Liver (tissue), 8 donors: ENCODE measurements at regions not wholly inside any gene's neighbourhood (a gene's known extent, or its start where the extent isn't known, plus 50 kb on each side); places are given as distances from the start of the nearest gene placed in this dataset.
A peak's percentile ranks its signal among the peaks of the same experiment; 100 is the strongest.

Experiments
- DNase-seq: peaks from one replicate; pipeline ENCODE4 v3.0.0-alpha.2; 2017; ENCODE audit warnings: low spot score
- H3K27ac ChIP-seq, 2 donors: one replicate each; pipeline ENCODE4 v1.7.0; 2013; ENCODE audit warnings: inconsistent platforms in 2 of 2, low read length in 2 of 2, control low read depth in 1 of 2, low read depth in 1 of 2, mild to moderate bottlenecking in 1 of 2
- H3K27me3 ChIP-seq, 4 donors: one replicate each; pipeline versions ENCODE4 v1.6.1 to v1.7.0; 2013; ENCODE audit warnings: low read length in 3 of 4, inconsistent platforms in 1 of 4, mild to moderate bottlenecking in 1 of 4, moderate library complexity in 1 of 4; ENCODE audit not compliant: control insufficient read depth in 4 of 4, insufficient read depth in 4 of 4
- H3K36me3 ChIP-seq, 4 donors: one replicate each; pipeline versions ENCODE4 v1.6.1 to v1.7.0; 2013; ENCODE audit warnings: low read length in 3 of 4, mild to moderate bottlenecking in 3 of 4, low read depth in 1 of 4, moderate library complexity in 1 of 4; ENCODE audit not compliant: control insufficient read depth in 4 of 4, insufficient read depth in 3 of 4
- H3K4me1 ChIP-seq, 4 donors: one replicate each; pipeline versions ENCODE4 v1.6.1 to v1.7.0; 2013; ENCODE audit warnings: low read length in 3 of 4, mild to moderate bottlenecking in 3 of 4, moderate library complexity in 1 of 4; ENCODE audit not compliant: control insufficient read depth in 4 of 4, insufficient read depth in 4 of 4
- H3K4me3 ChIP-seq, 3 donors: one replicate each; pipeline versions ENCODE4 v1.6.1 to v1.7.0; 2013; ENCODE audit warnings: low read length in 3 of 3, control low read depth in 1 of 3, low read depth in 1 of 3, mild to moderate bottlenecking in 1 of 3
- H3K9ac ChIP-seq, 2 donors: one replicate each; pipeline ENCODE4 v1.7.0; 2013; ENCODE audit warnings: low read length in 2 of 2, mild to moderate bottlenecking in 2 of 2, moderate library complexity in 2 of 2, control low read depth in 1 of 2, low read depth in 1 of 2
- H3K9me3 ChIP-seq, 4 donors: one replicate each; pipeline versions ENCODE4 v1.6.1 to v1.7.0; 2013; ENCODE audit warnings: low read length in 3 of 4; ENCODE audit not compliant: control insufficient read depth in 4 of 4
- ATF3 ChIP-seq: IDR thresholded peaks from 2 replicates; pipeline ENCODE4 v1.6.1; 2016; ENCODE audit warnings: antibody characterized with exemption
- CTCF ChIP-seq: fragments of 150-350 bp; IDR thresholded peaks from 2 replicates; pipeline ENCODE4 v1.5.1; 2017; ENCODE audit warnings: improper control_type of control experiment, low read depth, low read length; ENCODE audit not compliant: missing input control
- EGR1 ChIP-seq, 2 donors: IDR thresholded peaks; 2 replicates each; pipeline ENCODE4 v1.6.1; 2016 to 2018; ENCODE audit warnings: antibody characterized with exemption in 2 of 2, low read depth in 2 of 2
- FOXA1 ChIP-seq: IDR thresholded peaks from 2 replicates; pipeline ENCODE4 v1.6.1; 2016; ENCODE audit warnings: antibody characterized with exemption
- FOXA2 ChIP-seq: IDR thresholded peaks from 2 replicates; pipeline ENCODE4 v1.6.1; 2016; ENCODE audit warnings: antibody characterized with exemption
- GABPA ChIP-seq, 2 donors: IDR thresholded peaks in 1 of 2; conservative IDR thresholded peaks in 1 of 2; 2 replicates each; pipeline ENCODE4 v1.6.1; 2016; ENCODE audit warnings: antibody characterized with exemption in 2 of 2, mild to moderate bottlenecking in 1 of 2, moderate library complexity in 1 of 2
- HNF4A ChIP-seq, 2 donors: conservative IDR thresholded peaks; 2 replicates each; pipeline ENCODE4 v1.6.1; 2016; ENCODE audit warnings: antibody characterized with exemption in 2 of 2, mild to moderate bottlenecking in 2 of 2
- HNF4G ChIP-seq: IDR thresholded peaks from 2 replicates; pipeline ENCODE4 v1.6.1; 2016; ENCODE audit warnings: antibody characterized with exemption
- JUND ChIP-seq, 2 donors: IDR thresholded peaks; 2 replicates each; pipeline ENCODE4 v1.6.1; 2016; ENCODE audit warnings: antibody characterized with exemption in 2 of 2
- NR2F2 ChIP-seq: IDR thresholded peaks from 2 replicates; pipeline ENCODE4 v1.6.1; 2016; ENCODE audit warnings: antibody characterized with exemption
- RAD21 ChIP-seq, 2 donors: IDR thresholded peaks; 2 replicates each; pipeline ENCODE4 v1.6.1; 2016; ENCODE audit warnings: antibody characterized with exemption in 2 of 2, mild to moderate bottlenecking in 2 of 2
- SP1 ChIP-seq: IDR thresholded peaks from 2 replicates; pipeline ENCODE4 v1.6.1; 2018; ENCODE audit warnings: antibody characterized with exemption, mild to moderate bottlenecking
- TAF1 ChIP-seq: conservative IDR thresholded peaks from 2 replicates; pipeline ENCODE4 v1.6.1; 2016; ENCODE audit warnings: antibody characterized with exemption, mild to moderate bottlenecking
- WGBS: extraction: QIAGEN DNeasy Blood & Tissue Kit; methylation state at CpG from one replicate; pipeline ENCODE4 v1.1.7; 2013; 5-methylcytosine and 5-hydroxymethylcytosine counted together
- TF ChIP-seq, protein P1 (sequence below): IDR thresholded peaks from 2 replicates; pipeline ENCODE4 v1.6.1; 2016; ENCODE audit warnings: antibody characterized with exemption, mild to moderate bottlenecking
- TF ChIP-seq, protein P2 (sequence below): IDR thresholded peaks from 2 replicates; pipeline ENCODE4 v1.6.1; 2016; ENCODE audit warnings: antibody characterized with exemption
- donor health status: healthy.
- donor health status: healthy.
- donor health status: healthy.
- donor health status: healthy.
- donor health status: healthy.

GRCh38 chr1:157407367-157407766 is 144.9 kb downstream of the FCRL5 start:
- Histone ChIP-seq H3K4me3 (no peak overlapping the region), H3K27ac (no peak overlapping the region), H3K36me3 (no peaks in the 10 kb centered on the region), H3K27me3 (no peaks in the 10 kb centered on the region), H3K9me3 (no peaks in the 10 kb centered on the region), H3K9ac (no peak overlapping the region), H3K4me1 (peaks cover 0 to 5% (median 2%) of the 10 kb centered on the region in 4 donors)
- TF ChIP-seq CTCF (no peak), TAF1 (no peak), EGR1 (IDR thresholded peaks at IDR 0.05; ENCODE audit: low read depth in 2 of 2) (no peak)
- DNase-seq, result no peak

DNA sequence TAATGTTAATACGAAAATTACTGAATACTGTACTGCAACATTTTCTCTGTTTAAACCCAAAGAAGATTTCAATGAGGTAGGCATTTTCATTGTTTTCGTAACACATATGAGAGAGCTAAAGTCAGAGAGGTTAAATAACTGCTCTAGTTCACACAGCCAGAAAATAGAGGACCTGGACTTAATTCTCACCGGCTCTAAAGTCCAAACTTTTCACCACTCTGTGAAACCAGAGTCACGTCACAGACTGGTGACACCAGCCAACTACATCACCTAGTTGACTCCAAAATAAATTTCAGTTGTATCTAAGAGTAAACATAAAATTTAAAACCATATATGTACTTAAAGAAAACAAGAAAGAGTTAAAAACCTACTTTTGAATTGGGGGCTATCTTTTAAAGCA is 146.7 kb downstream of the FCRL5 start:
- no peak for DNase-seq
- H3K27me3 ChIP-seq, result no peaks in the 10 kb centered on the region
- peak overlapping the region; percentile 33 to 37 for H3K27ac ChIP-seq
- no peaks in the 10 kb centered on the region for H3K9me3 ChIP-seq
- no peaks in the 10 kb centered on the region for H3K36me3 ChIP-seq
- no peak overlapping the region for H3K9ac ChIP-seq
- WGBS, result 61% methylated on average over 4 of the region's 4 CpGs
- H3K4me3 ChIP-seq, result no peak overlapping the region
- H3K4me1 ChIP-seq, result peaks cover 0 to 5% (median 2%) of the 10 kb centered on the region in 4 donors
- peak; percentile 42 to 85 for TF ChIP-seq HNF4A (conservative IDR thresholded peaks at IDR 0.05)
- TF ChIP-seq SP1, result peak; percentile 53
- TF ChIP-seq FOXA2, result no peak
- TF ChIP-seq, protein P1, sequence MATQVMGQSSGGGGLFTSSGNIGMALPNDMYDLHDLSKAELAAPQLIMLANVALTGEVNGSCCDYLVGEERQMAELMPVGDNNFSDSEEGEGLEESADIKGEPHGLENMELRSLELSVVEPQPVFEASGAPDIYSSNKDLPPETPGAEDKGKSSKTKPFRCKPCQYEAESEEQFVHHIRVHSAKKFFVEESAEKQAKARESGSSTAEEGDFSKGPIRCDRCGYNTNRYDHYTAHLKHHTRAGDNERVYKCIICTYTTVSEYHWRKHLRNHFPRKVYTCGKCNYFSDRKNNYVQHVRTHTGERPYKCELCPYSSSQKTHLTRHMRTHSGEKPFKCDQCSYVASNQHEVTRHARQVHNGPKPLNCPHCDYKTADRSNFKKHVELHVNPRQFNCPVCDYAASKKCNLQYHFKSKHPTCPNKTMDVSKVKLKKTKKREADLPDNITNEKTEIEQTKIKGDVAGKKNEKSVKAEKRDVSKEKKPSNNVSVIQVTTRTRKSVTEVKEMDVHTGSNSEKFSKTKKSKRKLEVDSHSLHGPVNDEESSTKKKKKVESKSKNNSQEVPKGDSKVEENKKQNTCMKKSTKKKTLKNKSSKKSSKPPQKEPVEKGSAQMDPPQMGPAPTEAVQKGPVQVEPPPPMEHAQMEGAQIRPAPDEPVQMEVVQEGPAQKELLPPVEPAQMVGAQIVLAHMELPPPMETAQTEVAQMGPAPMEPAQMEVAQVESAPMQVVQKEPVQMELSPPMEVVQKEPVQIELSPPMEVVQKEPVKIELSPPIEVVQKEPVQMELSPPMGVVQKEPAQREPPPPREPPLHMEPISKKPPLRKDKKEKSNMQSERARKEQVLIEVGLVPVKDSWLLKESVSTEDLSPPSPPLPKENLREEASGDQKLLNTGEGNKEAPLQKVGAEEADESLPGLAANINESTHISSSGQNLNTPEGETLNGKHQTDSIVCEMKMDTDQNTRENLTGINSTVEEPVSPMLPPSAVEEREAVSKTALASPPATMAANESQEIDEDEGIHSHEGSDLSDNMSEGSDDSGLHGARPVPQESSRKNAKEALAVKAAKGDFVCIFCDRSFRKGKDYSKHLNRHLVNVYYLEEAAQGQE, result no peak

DNA sequence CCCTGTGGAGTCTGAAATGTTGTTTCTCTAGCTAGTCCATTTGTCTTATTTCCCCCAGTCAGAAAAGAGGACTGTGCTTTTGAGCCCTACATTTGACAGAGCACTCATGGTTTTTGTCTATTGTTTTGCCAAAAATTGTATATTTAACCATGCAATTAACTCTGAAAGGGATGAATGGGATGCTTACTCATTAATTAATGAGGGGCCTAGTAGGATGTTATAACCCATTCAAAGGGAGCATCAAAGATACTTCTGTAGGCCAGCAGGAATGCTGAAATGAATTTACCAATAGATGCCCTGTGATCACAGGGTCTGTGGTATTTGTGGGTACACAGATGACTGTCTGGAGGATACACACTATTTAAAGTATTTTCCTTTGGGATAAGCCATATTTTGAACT is 147.7 kb downstream of the FCRL5 start:
- Histone ChIP-seq H3K9ac (no peak overlapping the region), H3K27me3 (no peaks in the 10 kb centered on the region), H3K4me3 (no peak overlapping the region), H3K4me1 (peaks cover 0 to 5% (median under 1%) of the 10 kb centered on the region in 4 donors), H3K9me3 (no peaks in the 10 kb centered on the region), H3K36me3 (no peaks in the 10 kb centered on the region), H3K27ac (no peak overlapping the region)
- no peak for DNase-seq
- no peak for TF ChIP-seq TAF1
- no peak for TF ChIP-seq NR2F2
- TF ChIP-seq HNF4G, result no peak
- TF ChIP-seq JUND (IDR thresholded peaks at IDR 0.05), result no peak
- no peak for TF ChIP-seq FOXA2
- TF ChIP-seq, protein P2, sequence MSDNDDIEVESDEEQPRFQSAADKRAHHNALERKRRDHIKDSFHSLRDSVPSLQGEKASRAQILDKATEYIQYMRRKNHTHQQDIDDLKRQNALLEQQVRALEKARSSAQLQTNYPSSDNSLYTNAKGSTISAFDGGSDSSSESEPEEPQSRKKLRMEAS, result no peak
- TF ChIP-seq SP1, result no peak
- TF ChIP-seq FOXA1, result no peak
- TF ChIP-seq CTCF, result no peak
- no peak for TF ChIP-seq ATF3
- TF ChIP-seq RAD21 (IDR thresholded peaks at IDR 0.05), result no peak
- no peak for TF ChIP-seq GABPA (IDR thresholded peaks at IDR 0.05 in 1 of 2, conservative IDR thresholded peaks at IDR 0.05 in 1 of 2)
- TF ChIP-seq, protein P1, result no peak
